ENCODE measurements at regions not wholly inside any gene's neighbourhood (a gene's known extent, or its start where the extent isn't known, plus 50 kb on each side); places are given as distances from the start of the nearest gene placed in this dataset.

DNA sequence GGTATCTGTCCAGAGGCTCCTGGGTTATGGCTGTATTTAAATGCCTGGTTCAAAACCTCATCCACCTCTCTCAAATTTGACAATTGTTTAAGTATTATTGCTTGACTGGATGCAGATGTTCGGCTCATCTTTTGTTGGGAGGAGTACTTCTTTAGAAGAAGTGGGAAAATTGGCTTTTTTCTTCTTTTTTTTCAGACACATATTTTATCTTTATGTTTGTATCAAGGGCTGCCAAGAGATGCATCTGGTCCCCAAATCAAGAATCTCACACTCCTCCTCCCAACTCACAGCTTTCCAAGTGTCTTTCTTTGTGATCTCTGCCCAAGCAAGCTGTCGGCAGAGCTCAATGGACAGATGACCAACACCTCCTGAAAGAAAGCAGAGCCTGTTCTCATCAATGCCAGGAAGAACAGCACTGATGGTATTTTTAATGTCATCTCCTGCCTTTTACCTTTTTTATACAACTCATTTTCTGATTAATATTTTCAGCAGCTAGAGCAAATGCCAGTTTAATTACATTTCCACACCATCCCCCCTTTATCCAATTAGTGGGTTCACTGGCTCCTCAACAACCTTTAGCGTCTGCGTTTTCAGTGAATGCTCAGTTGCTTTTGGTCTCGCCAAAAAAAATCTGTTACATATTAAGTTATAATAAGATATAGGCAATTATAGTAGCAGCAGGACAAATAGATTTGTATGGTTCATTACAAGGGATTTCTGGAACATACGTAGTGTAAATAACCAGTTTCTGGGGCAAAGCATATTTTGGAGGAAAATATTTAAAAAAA lies 110.3 kb upstream of the SLIT3 start (continued):
- TF ChIP-seq FOSL1 (IDR thresholded peaks at IDR 0.05; ENCODE audit: low read depth) = no peak
- TF ChIP-seq, protein P1, sequence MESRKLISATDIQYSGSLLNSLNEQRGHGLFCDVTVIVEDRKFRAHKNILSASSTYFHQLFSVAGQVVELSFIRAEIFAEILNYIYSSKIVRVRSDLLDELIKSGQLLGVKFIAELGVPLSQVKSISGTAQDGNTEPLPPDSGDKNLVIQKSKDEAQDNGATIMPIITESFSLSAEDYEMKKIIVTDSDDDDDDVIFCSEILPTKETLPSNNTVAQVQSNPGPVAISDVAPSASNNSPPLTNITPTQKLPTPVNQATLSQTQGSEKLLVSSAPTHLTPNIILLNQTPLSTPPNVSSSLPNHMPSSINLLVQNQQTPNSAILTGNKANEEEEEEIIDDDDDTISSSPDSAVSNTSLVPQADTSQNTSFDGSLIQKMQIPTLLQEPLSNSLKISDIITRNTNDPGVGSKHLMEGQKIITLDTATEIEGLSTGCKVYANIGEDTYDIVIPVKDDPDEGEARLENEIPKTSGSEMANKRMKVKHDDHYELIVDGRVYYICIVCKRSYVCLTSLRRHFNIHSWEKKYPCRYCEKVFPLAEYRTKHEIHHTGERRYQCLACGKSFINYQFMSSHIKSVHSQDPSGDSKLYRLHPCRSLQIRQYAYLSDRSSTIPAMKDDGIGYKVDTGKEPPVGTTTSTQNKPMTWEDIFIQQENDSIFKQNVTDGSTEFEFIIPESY (IDR thresholded peaks at IDR 0.05; ENCODE audit: extremely low read depth, insufficient replicate concordance, low read length) = no peak
- TF ChIP-seq, protein P2, sequence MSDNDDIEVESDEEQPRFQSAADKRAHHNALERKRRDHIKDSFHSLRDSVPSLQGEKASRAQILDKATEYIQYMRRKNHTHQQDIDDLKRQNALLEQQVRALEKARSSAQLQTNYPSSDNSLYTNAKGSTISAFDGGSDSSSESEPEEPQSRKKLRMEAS (IDR thresholded peaks at IDR 0.05) = no peak
- no peak for TF ChIP-seq SIN3A (IDR thresholded peaks at IDR 0.05; ENCODE audit: low read depth)
- TF ChIP-seq POLR2A (IDR thresholded peaks at IDR 0.05; ENCODE audit: borderline replicate concordance, extremely low read depth, insufficient read depth, insufficient read length) = no peak
- TF ChIP-seq EZH2 (IDR thresholded peaks at IDR 0.05) = no peak

- intact Hi-C loops (cut with micrococcal nuclease) = no loop called here
- RAD21 ChIA-PET (ENCODE audit: low non-redundant PET in 1 of 2, low total read pairs in 2 of 2, uncharacterized antibody in 2 of 2, unreplicated experiment in 2 of 2) = no interaction called here
- POLR2A ChIA-PET = no interaction called here
- TF ChIP-seq CTCF (IDR thresholded peaks at IDR 0.05 in 2 of 3, conservative IDR thresholded peaks at IDR 0.05 in 1 of 3; ENCODE audit: borderline replicate concordance in 1 of 3, insufficient read depth in 1 of 3, low read depth in 2 of 3, low read length in 2 of 3) (no peak), SRF (IDR thresholded peaks at IDR 0.05; ENCODE audit: low read depth) (no peak), REST (IDR thresholded peaks at IDR 0.05; ENCODE audit: low read depth) (no peak), JUND (IDR thresholded peaks at IDR 0.05) (no peak), ZFX (IDR thresholded peaks at IDR 0.05) (no peak), ZNF274 (IDR thresholded peaks at IDR 0.05; ENCODE audit: low read depth, low read length) (no peak), POLR2AphosphoS5 (IDR thresholded peaks at IDR 0.05; ENCODE audit: low read depth, low read length) (no peak), EZH2 (IDR thresholded peaks at IDR 0.05) (no peak), FOSL1 (IDR thresholded peaks at IDR 0.05; ENCODE audit: low read depth) (no peak)
- TF ChIP-seq, protein P1 (IDR thresholded peaks at IDR 0.05; ENCODE audit: extremely low read depth, insufficient replicate concordance, low read length) = no peak
- TF ChIP-seq, protein P2 (IDR thresholded peaks at IDR 0.05) = no peak
Measured at GRCh38 chr5:169408731-169409130, 107.8 kb upstream of the SLIT3 start.

More at GRCh38 chr5:169408731-169409130, 107.8 kb upstream of the SLIT3 start:
- Histone ChIP-seq H3K27me3 (ENCODE audit: insufficient read depth, low read length) (peaks cover 12% of the 10 kb centered on the region; the same call in 1 of the 2 replicates), H3K79me2 (ENCODE audit: insufficient read depth, low read length) (no peaks in the 10 kb centered on the region), H3K9ac (ENCODE audit: low read length) (no peak overlapping the region), H3K9me3 (ENCODE audit: control insufficient read depth in 1 of 2, insufficient read depth in 1 of 2, low read depth in 1 of 2, low read length in 2 of 2) (no peaks in the 10 kb centered on the region), H3K4me1 (ENCODE audit: control insufficient read depth in 1 of 2, insufficient read depth in 2 of 2, low read length in 2 of 2) (no peaks in the 10 kb centered on the region), H3K4me3 (replicated peaks in 1 of 2; ENCODE audit: low read depth in 1 of 2, low read length in 2 of 2) (no peak overlapping the region), H3K36me3 (ENCODE audit: control insufficient read depth in 1 of 2, insufficient read depth in 2 of 2, low read length in 2 of 2) (no peaks in the 10 kb centered on the region), H2AFZ (ENCODE audit: low read depth, low read length, poor library complexity, severe bottlenecking) (no peak overlapping the region), H4K20me1 (ENCODE audit: insufficient read depth) (no peaks in the 10 kb centered on the region), H3K9me2 (ENCODE audit: insufficient read depth) (no peaks in the 10 kb centered on the region), H3K4me2 (ENCODE audit: low read length) (no peak overlapping the region), H3K27ac (ENCODE audit: low read depth, low read length) (no peak overlapping the region)
- DNase-seq (ENCODE audit: low read depth, low spot score) (no peak), ATAC-seq (no peak)
- BruUV-seq (replicated peaks) = no TSS peak
- CTCF ChIA-PET = no interaction called here

Measured in HCT116 (cell line).